ENCODE measurements at regions not wholly inside any gene's neighbourhood (a gene's known extent, or its start where the extent isn't known, plus 50 kb on each side); places are given as distances from the start of the nearest gene placed in this dataset.
"Not testable (repeated sequence)": the region's sequence is repeated elsewhere in the genome, so short reads cannot be mapped to it uniquely, and the experiment has no call there.

- H3K36me3 ChIP-seq (ENCODE audit: control insufficient read depth in 3 of 3, insufficient read depth in 3 of 3, low read length in 3 of 3) = no peaks in the 10 kb centered on the region
- no peaks in the 10 kb centered on the region for H3K4me1 ChIP-seq (ENCODE audit: control insufficient read depth in 3 of 3, insufficient read depth in 3 of 3, low read length in 3 of 3)
- H3K9me3 ChIP-seq (ENCODE audit: control insufficient read depth in 3 of 3, low read length in 3 of 3) = no peaks in the 10 kb centered on the region
- H3K9ac ChIP-seq (ENCODE audit: low read depth in 1 of 3, low read length in 3 of 3) = no peak overlapping the region
- no peaks in the 10 kb centered on the region for H3K27me3 ChIP-seq (ENCODE audit: control insufficient read depth in 3 of 3, insufficient read depth in 3 of 3, low read length in 3 of 3)
- no peak overlapping the region for H3K27ac ChIP-seq (ENCODE audit: low read depth, low read length)
- no peak overlapping the region for H3K4me3 ChIP-seq (ENCODE audit: low read length in 3 of 3)
These were observed 488.7 kb upstream of the CCNG1 start for GRCh38 chr5:162948677-162949076.

- H3K27me3 ChIP-seq (ENCODE audit: control insufficient read depth in 3 of 3, insufficient read depth in 3 of 3, low read length in 3 of 3) = no peaks in the 10 kb centered on the region
- H3K27ac ChIP-seq (ENCODE audit: low read depth, low read length) = no peak overlapping the region
These were observed 480.8 kb upstream of the CCNG1 start for GRCh38 chr5:162956570-162956969.

GRCh38 chr5:162964144-162964543 is 473.3 kb upstream of the CCNG1 start:
- H3K4me1 ChIP-seq (ENCODE audit: control insufficient read depth in 3 of 3, insufficient read depth in 3 of 3, low read length in 3 of 3); H3K9ac ChIP-seq (ENCODE audit: low read depth in 1 of 3, low read length in 3 of 3); H3K36me3 ChIP-seq (ENCODE audit: control insufficient read depth in 3 of 3, insufficient read depth in 3 of 3, low read length in 3 of 3); H3K27ac ChIP-seq (ENCODE audit: low read depth, low read length); H3K9me3 ChIP-seq (ENCODE audit: control insufficient read depth in 3 of 3, low read length in 3 of 3); H3K4me3 ChIP-seq (ENCODE audit: low read length in 3 of 3); H3K27me3 ChIP-seq (ENCODE audit: control insufficient read depth in 3 of 3, insufficient read depth in 3 of 3, low read length in 3 of 3): not testable (repeated sequence)

More at GRCh38 chr5:162956570-162956969, 480.8 kb upstream of the CCNG1 start:
- H3K9me3 ChIP-seq (ENCODE audit: control insufficient read depth in 3 of 3, low read length in 3 of 3) = no peaks in the 10 kb centered on the region
- H3K4me3 ChIP-seq (ENCODE audit: low read length in 3 of 3) = no peak overlapping the region
- H3K9ac ChIP-seq (ENCODE audit: low read depth in 1 of 3, low read length in 3 of 3) = no peak overlapping the region
- H3K36me3 ChIP-seq (ENCODE audit: control insufficient read depth in 3 of 3, insufficient read depth in 3 of 3, low read length in 3 of 3) = no peaks in the 10 kb centered on the region
- H3K4me1 ChIP-seq (ENCODE audit: control insufficient read depth in 3 of 3, insufficient read depth in 3 of 3, low read length in 3 of 3) = no peaks in the 10 kb centered on the region

GRCh38 chr5:162990063-162990462 is 447.3 kb upstream of the CCNG1 start:
- H3K4me1 ChIP-seq (ENCODE audit: control insufficient read depth in 3 of 3, insufficient read depth in 3 of 3, low read length in 3 of 3) = no peaks in the 10 kb centered on the region
- H3K27ac ChIP-seq (ENCODE audit: low read depth, low read length) = no peak overlapping the region
- H3K4me3 ChIP-seq (ENCODE audit: low read length in 3 of 3) = no peak overlapping the region
- no peak overlapping the region for H3K9ac ChIP-seq (ENCODE audit: low read depth in 1 of 3, low read length in 3 of 3)
- H3K27me3 ChIP-seq (ENCODE audit: control insufficient read depth in 3 of 3, insufficient read depth in 3 of 3, low read length in 3 of 3) = no peaks in the 10 kb centered on the region
- H3K9me3 ChIP-seq (ENCODE audit: control insufficient read depth in 3 of 3, low read length in 3 of 3) = no peaks in the 10 kb centered on the region
- no peaks in the 10 kb centered on the region for H3K36me3 ChIP-seq (ENCODE audit: control insufficient read depth in 3 of 3, insufficient read depth in 3 of 3, low read length in 3 of 3)

- Histone ChIP-seq H3K27me3 (ENCODE audit: control insufficient read depth in 3 of 3, insufficient read depth in 3 of 3, low read length in 3 of 3) (no peaks in the 10 kb centered on the region), H3K9me3 (ENCODE audit: control insufficient read depth in 3 of 3, low read length in 3 of 3) (no peaks in the 10 kb centered on the region), H3K4me1 (ENCODE audit: control insufficient read depth in 3 of 3, insufficient read depth in 3 of 3, low read length in 3 of 3) (no peaks in the 10 kb centered on the region), H3K36me3 (ENCODE audit: control insufficient read depth in 3 of 3, insufficient read depth in 3 of 3, low read length in 3 of 3) (no peaks in the 10 kb centered on the region), H3K9ac (ENCODE audit: low read depth in 1 of 3, low read length in 3 of 3) (no peak overlapping the region), H3K27ac (ENCODE audit: low read depth, low read length) (no peak overlapping the region), H3K4me3 (ENCODE audit: low read length in 3 of 3) (no peak overlapping the region)
These were observed 446.4 kb upstream of the CCNG1 start for GRCh38 chr5:162990856-162991497.

- H3K4me1 ChIP-seq (ENCODE audit: control insufficient read depth in 3 of 3, insufficient read depth in 3 of 3, low read length in 3 of 3) = no peaks in the 10 kb centered on the region
These were observed 441.8 kb upstream of the CCNG1 start for GRCh38 chr5:162995568-162995967.

GRCh38 chr5:162996053-162996452 is 441.3 kb upstream of the CCNG1 start:
- no peak overlapping the region for H3K9ac ChIP-seq (ENCODE audit: low read depth in 1 of 3, low read length in 3 of 3)
- no peaks in the 10 kb centered on the region for H3K9me3 ChIP-seq (ENCODE audit: control insufficient read depth in 3 of 3, low read length in 3 of 3)
- H3K27me3 ChIP-seq (ENCODE audit: control insufficient read depth in 3 of 3, insufficient read depth in 3 of 3, low read length in 3 of 3) = no peaks in the 10 kb centered on the region
- no peak overlapping the region for H3K4me3 ChIP-seq (ENCODE audit: low read length in 3 of 3)
- no peak overlapping the region for H3K27ac ChIP-seq (ENCODE audit: low read depth, low read length)
- H3K36me3 ChIP-seq (ENCODE audit: control insufficient read depth in 3 of 3, insufficient read depth in 3 of 3, low read length in 3 of 3) = no peaks in the 10 kb centered on the region
- no peaks in the 10 kb centered on the region for H3K4me1 ChIP-seq (ENCODE audit: control insufficient read depth in 3 of 3, insufficient read depth in 3 of 3, low read length in 3 of 3)

More at GRCh38 chr5:162995568-162995967, 441.8 kb upstream of the CCNG1 start:
- no peak overlapping the region for H3K27ac ChIP-seq (ENCODE audit: low read depth, low read length)
- H3K27me3 ChIP-seq (ENCODE audit: control insufficient read depth in 3 of 3, insufficient read depth in 3 of 3, low read length in 3 of 3) = no peaks in the 10 kb centered on the region
- H3K4me3 ChIP-seq (ENCODE audit: low read length in 3 of 3) = no peak overlapping the region
- no peak overlapping the region for H3K9ac ChIP-seq (ENCODE audit: low read depth in 1 of 3, low read length in 3 of 3)
- no peaks in the 10 kb centered on the region for H3K36me3 ChIP-seq (ENCODE audit: control insufficient read depth in 3 of 3, insufficient read depth in 3 of 3, low read length in 3 of 3)
- H3K9me3 ChIP-seq (ENCODE audit: control insufficient read depth in 3 of 3, low read length in 3 of 3) = no peaks in the 10 kb centered on the region

GRCh38 chr5:163005949-163006348 is 431.4 kb upstream of the CCNG1 start:
- H3K4me3 ChIP-seq (ENCODE audit: low read length in 3 of 3) = no peak overlapping the region
- H3K27me3 ChIP-seq (ENCODE audit: control insufficient read depth in 3 of 3, insufficient read depth in 3 of 3, low read length in 3 of 3) = no peaks in the 10 kb centered on the region
- H3K4me1 ChIP-seq (ENCODE audit: control insufficient read depth in 3 of 3, insufficient read depth in 3 of 3, low read length in 3 of 3) = no peaks in the 10 kb centered on the region
- no peaks in the 10 kb centered on the region for H3K9me3 ChIP-seq (ENCODE audit: control insufficient read depth in 3 of 3, low read length in 3 of 3)
- H3K9ac ChIP-seq (ENCODE audit: low read depth in 1 of 3, low read length in 3 of 3) = no peak overlapping the region
- H3K27ac ChIP-seq (ENCODE audit: low read depth, low read length) = no peak overlapping the region
- H3K36me3 ChIP-seq (ENCODE audit: control insufficient read depth in 3 of 3, insufficient read depth in 3 of 3, low read length in 3 of 3) = no peaks in the 10 kb centered on the region

- Histone ChIP-seq H3K27me3 (ENCODE audit: control insufficient read depth in 3 of 3, insufficient read depth in 3 of 3, low read length in 3 of 3) (no peaks in the 10 kb centered on the region), H3K9me3 (ENCODE audit: control insufficient read depth in 3 of 3, low read length in 3 of 3) (no peaks in the 10 kb centered on the region), H3K4me3 (ENCODE audit: low read length in 3 of 3) (no peak overlapping the region), H3K9ac (ENCODE audit: low read depth in 1 of 3, low read length in 3 of 3) (no peak overlapping the region), H3K27ac (ENCODE audit: low read depth, low read length) (no peak overlapping the region), H3K4me1 (ENCODE audit: control insufficient read depth in 3 of 3, insufficient read depth in 3 of 3, low read length in 3 of 3) (no peaks in the 10 kb centered on the region), H3K36me3 (ENCODE audit: control insufficient read depth in 3 of 3, insufficient read depth in 3 of 3, low read length in 3 of 3) (no peaks in the 10 kb centered on the region)
These were observed 414.7 kb upstream of the CCNG1 start for GRCh38 chr5:163022582-163023128.

- H3K36me3 ChIP-seq (ENCODE audit: control insufficient read depth in 3 of 3, insufficient read depth in 3 of 3, low read length in 3 of 3) = no peaks in the 10 kb centered on the region
- H3K4me1 ChIP-seq (ENCODE audit: control insufficient read depth in 3 of 3, insufficient read depth in 3 of 3, low read length in 3 of 3) = no peaks in the 10 kb centered on the region
- H3K4me3 ChIP-seq (ENCODE audit: low read length in 3 of 3) = no peak overlapping the region
- no peak overlapping the region for H3K9ac ChIP-seq (ENCODE audit: low read depth in 1 of 3, low read length in 3 of 3)
- H3K27me3 ChIP-seq (ENCODE audit: control insufficient read depth in 3 of 3, insufficient read depth in 3 of 3, low read length in 3 of 3) = no peaks in the 10 kb centered on the region
- H3K9me3 ChIP-seq (ENCODE audit: control insufficient read depth in 3 of 3, low read length in 3 of 3) = no peaks in the 10 kb centered on the region
- H3K27ac ChIP-seq (ENCODE audit: low read depth, low read length) = no peak overlapping the region
These were observed 413.5 kb upstream of the CCNG1 start for GRCh38 chr5:163023846-163024245.
